ENCODE measurements at regions not wholly inside any gene's neighbourhood (a gene's known extent, or its start where the extent isn't known, plus 50 kb on each side); places are given as distances from the start of the nearest gene placed in this dataset.

DNA sequence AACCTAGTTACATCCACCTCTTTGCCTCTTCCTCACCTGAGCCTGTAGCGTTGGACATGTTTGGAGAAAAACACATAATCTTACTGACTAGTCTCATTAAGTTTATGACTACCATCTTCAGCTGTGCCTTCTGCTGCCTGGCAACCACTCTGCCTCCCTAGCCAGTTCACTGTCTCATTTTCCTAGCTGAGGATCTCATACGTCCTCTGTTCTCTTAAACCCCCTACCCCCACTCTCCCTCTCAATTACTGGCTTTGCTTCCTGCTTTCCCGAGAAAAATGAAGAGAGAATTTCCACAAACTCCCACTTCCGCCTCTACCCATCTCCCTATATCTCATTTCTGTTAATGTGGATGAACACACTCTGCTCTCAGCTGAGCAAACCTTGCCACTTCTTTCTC, 239.3 kb upstream of the POU2AF2 start:
- Histone ChIP-seq H3K79me2 (ENCODE audit: insufficient read depth, low read length) (no peaks in the 10 kb centered on the region), H3K27me3 (ENCODE audit: low read length) (no peaks in the 10 kb centered on the region), H4K20me1 (ENCODE audit: low read depth, low read length) (no peaks in the 10 kb centered on the region), H3K9ac (ENCODE audit: low read length) (0 out of 2 replicates have a peak overlapping the region, but pooled peaks have one; percentile 10), H3K36me3 (ENCODE audit: low read length) (no peaks in the 10 kb centered on the region), H3K4me2 (ENCODE audit: low read depth, low read length, poor library complexity, severe bottlenecking) (peak overlapping the region; percentile 59), H3F3A (ENCODE audit: insufficient read depth) (no peaks in the 10 kb centered on the region), H3K27ac (ENCODE audit: low read depth, low read length) (no peak overlapping the region), H3K9me2 (replicated peaks; ENCODE audit: insufficient read depth, low read length) (no peaks in the 10 kb centered on the region), H3K9me3 (ENCODE audit: insufficient read depth, low read length) (no peaks in the 10 kb centered on the region), H2AFZ (ENCODE audit: low read depth, low read length, severe bottlenecking) (no peak overlapping the region), H3K4me3 (ENCODE audit: insufficient read depth, low read length, poor library complexity, severe bottlenecking) (no peak overlapping the region)
- TF ChIP-seq CTCF (IDR thresholded peaks at IDR 0.05; ENCODE audit: insufficient read depth, low read length, poor library complexity, severe bottlenecking) = no peak
- no peak for TF ChIP-seq EZH2phosphoT487 (conservative IDR thresholded peaks at IDR 0.05; ENCODE audit: low read length)

DNA sequence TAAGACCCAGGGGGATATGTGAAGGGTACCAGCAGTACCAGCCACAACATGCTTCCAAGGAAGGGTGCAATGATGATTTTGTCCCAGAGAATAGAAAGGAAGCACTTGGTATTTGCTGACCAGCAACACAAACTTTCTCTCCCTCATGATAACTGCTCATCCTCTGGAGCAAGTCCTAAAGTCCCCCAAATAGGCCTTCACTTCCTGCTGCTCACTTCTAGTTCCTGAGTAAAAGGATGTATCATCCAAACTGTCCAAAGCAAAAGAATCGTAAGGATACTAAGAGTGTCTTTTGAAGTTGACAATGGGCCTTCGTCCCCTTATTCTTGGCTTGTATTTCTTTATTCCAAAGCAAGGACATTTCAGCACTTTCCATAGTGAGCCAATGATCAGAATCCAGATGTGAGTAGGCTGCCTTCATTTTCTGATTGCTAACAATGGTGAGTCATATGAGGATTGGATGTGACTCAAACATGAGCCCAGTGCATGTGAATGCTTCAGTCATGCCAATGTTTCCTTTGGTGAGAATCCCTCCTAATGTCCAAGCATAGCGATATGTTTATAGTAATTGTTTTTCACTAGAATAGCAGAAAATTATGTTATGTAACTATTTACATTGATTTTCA, 243.4 kb upstream of the POU2AF2 start:
- H3K9me3 ChIP-seq (ENCODE audit: insufficient read depth, low read length) = no peaks in the 10 kb centered on the region
- H3K27me3 ChIP-seq (ENCODE audit: low read length) = no peaks in the 10 kb centered on the region
- no peak overlapping the region for H3K4me2 ChIP-seq (ENCODE audit: low read depth, low read length, poor library complexity, severe bottlenecking)
- H3K79me2 ChIP-seq (ENCODE audit: insufficient read depth, low read length) = no peaks in the 10 kb centered on the region
- no peak overlapping the region for H3K27ac ChIP-seq (ENCODE audit: low read depth, low read length)
- TF ChIP-seq EZH2phosphoT487 (conservative IDR thresholded peaks at IDR 0.05; ENCODE audit: low read length) = no peak
- TF ChIP-seq CTCF (IDR thresholded peaks at IDR 0.05; ENCODE audit: insufficient read depth, low read length, poor library complexity, severe bottlenecking) = no peak
- no peak overlapping the region for H3K9ac ChIP-seq (ENCODE audit: low read length)
- no peaks in the 10 kb centered on the region for H3K9me2 ChIP-seq (replicated peaks; ENCODE audit: insufficient read depth, low read length)
- no peaks in the 10 kb centered on the region for H3K36me3 ChIP-seq (ENCODE audit: low read length)
- H3K4me3 ChIP-seq (ENCODE audit: insufficient read depth, low read length, poor library complexity, severe bottlenecking) = no peak overlapping the region
- no peak overlapping the region for H2AFZ ChIP-seq (ENCODE audit: low read depth, low read length, severe bottlenecking)
- H4K20me1 ChIP-seq (ENCODE audit: low read depth, low read length) = no peaks in the 10 kb centered on the region
- H3F3A ChIP-seq (ENCODE audit: insufficient read depth) = 0 out of 2 replicates have a peak, but pooled peaks cover 4% of the 10 kb centered on the region

DNA sequence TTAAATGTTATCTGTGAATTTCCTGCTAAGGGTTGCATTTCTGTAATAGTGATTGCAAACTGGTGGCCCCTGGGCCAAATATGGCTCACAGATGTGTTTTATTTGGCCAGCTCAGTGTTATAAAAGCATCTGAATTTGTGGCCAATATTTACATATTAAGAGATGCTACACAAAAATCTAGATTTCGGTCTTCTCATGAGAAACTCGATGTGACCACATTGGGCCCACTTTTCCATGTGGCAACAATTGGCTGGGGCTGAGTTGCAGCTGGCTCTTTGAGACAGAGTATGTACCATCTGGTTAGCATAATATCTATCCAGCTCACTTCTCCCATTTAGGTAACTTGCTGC, 244.5 kb upstream of the POU2AF2 start:
- Histone ChIP-seq H3K27me3 (ENCODE audit: low read length) (no peaks in the 10 kb centered on the region), H3K9me3 (ENCODE audit: insufficient read depth, low read length) (no peaks in the 10 kb centered on the region), H3K36me3 (ENCODE audit: low read length) (no peaks in the 10 kb centered on the region), H4K20me1 (ENCODE audit: low read depth, low read length) (no peaks in the 10 kb centered on the region), H3K27ac (ENCODE audit: low read depth, low read length) (peak overlapping the region; percentile 61), H2AFZ (ENCODE audit: low read depth, low read length, severe bottlenecking) (no peak overlapping the region), H3K9me2 (replicated peaks; ENCODE audit: insufficient read depth, low read length) (no peaks in the 10 kb centered on the region), H3K4me3 (ENCODE audit: insufficient read depth, low read length, poor library complexity, severe bottlenecking) (no peak overlapping the region), H3K79me2 (ENCODE audit: insufficient read depth, low read length) (no peaks in the 10 kb centered on the region), H3F3A (ENCODE audit: insufficient read depth) (0 out of 2 replicates have a peak, but pooled peaks cover 4% of the 10 kb centered on the region), H3K9ac (ENCODE audit: low read length) (no peak overlapping the region), H3K4me2 (ENCODE audit: low read depth, low read length, poor library complexity, severe bottlenecking) (peak overlapping the region; percentile 25)
- TF ChIP-seq CTCF (IDR thresholded peaks at IDR 0.05; ENCODE audit: insufficient read depth, low read length, poor library complexity, severe bottlenecking) (no peak), EZH2phosphoT487 (conservative IDR thresholded peaks at IDR 0.05; ENCODE audit: low read length) (no peak)
